CD14-positive monocyte (primary cell): ENCODE measurements at regions not wholly inside any gene's neighbourhood (a gene's known extent, or its start where the extent isn't known, plus 50 kb on each side); places are given as distances from the start of the nearest gene placed in this dataset.

Source experiments
- DNase-seq, 3 donors: peaks; one replicate each; pipeline ENCODE4 v3.0.0-alpha.2; 2011 to 2022
- H2AFZ ChIP-seq: 2 replicates; pipeline ENCODE4 v1.6.0; 2012; ENCODE audit warnings: mild to moderate bottlenecking, low read depth, low read length, inconsistent platforms; ENCODE audit not compliant: insufficient read depth, poor library complexity, severe bottlenecking
- H3K27ac ChIP-seq, 2 donors: 1 replicate in 1 of 2; 2 replicates in 1 of 2; pipeline ENCODE4 v1.5.1; 2012 to 2013; ENCODE audit warnings: low read length in 2 of 2, control low read depth in 1 of 2, inconsistent platforms in 1 of 2, low read depth in 1 of 2, mild to moderate bottlenecking in 1 of 2
- H3K27me3 ChIP-seq, 2 donors: one replicate each; pipeline versions ENCODE4 v1.6.0 to v1.6.1; 2011 to 2013; ENCODE audit warnings: low read length in 2 of 2; ENCODE audit not compliant: control insufficient read depth in 2 of 2, insufficient read depth in 2 of 2
- H3K36me3 ChIP-seq, 2 donors: replicated peaks in 1 of 2; 1 replicate in 1 of 2; 2 replicates in 1 of 2; pipeline versions ENCODE4 v1.5.1 to v1.6.1; 2012 to 2013; ENCODE audit warnings: low read length in 2 of 2, control low read depth in 1 of 2, inconsistent platforms in 1 of 2, mild to moderate bottlenecking in 1 of 2; ENCODE audit not compliant: insufficient read depth in 2 of 2, control insufficient read depth in 1 of 2
- H3K4me1 ChIP-seq, 2 donors: 1 replicate in 1 of 2; 2 replicates in 1 of 2; pipeline versions ENCODE4 v1.5.1 to v1.6.1; 2012 to 2013; ENCODE audit warnings: low read length in 2 of 2, control low read depth in 1 of 2, inconsistent platforms in 1 of 2, mild to moderate bottlenecking in 1 of 2, moderate library complexity in 1 of 2; ENCODE audit not compliant: insufficient read depth in 2 of 2, control insufficient read depth in 1 of 2
- H3K4me2 ChIP-seq: replicated peaks from 2 replicates; pipeline ENCODE3; 2012; ENCODE audit warnings: low read length, moderate library complexity, mild to moderate bottlenecking; ENCODE audit not compliant: poor library complexity, severe bottlenecking; ENCODE audit errors: extremely low read depth
- H3K4me3 ChIP-seq, 3 experiments: fragments of 200-600 bp in 1 of 3; sonication (generic) in 1 of 3; replicated peaks in 1 of 3; 1 replicate in 2 of 3; 2 replicates in 1 of 3; pipeline ENCODE4 v1.5.1; 2011 to 2013; ENCODE audit warnings: low read length in 3 of 3, mild to moderate bottlenecking in 3 of 3, control low read depth in 2 of 3, low read depth in 2 of 3, inconsistent platforms in 1 of 3, moderate library complexity in 1 of 3
- H3K79me2 ChIP-seq: 2 replicates; pipeline ENCODE4 v1.6.0; 2012; ENCODE audit warnings: mild to moderate bottlenecking, control low read depth, inconsistent platforms, low read length, moderate library complexity; ENCODE audit not compliant: insufficient read depth
- H3K9ac ChIP-seq: 2 replicates; pipeline ENCODE4 v1.6.0; 2017; ENCODE audit warnings: low read length, mild to moderate bottlenecking; ENCODE audit not compliant: insufficient read depth, poor library complexity, severe bottlenecking
- H3K9me3 ChIP-seq, 2 donors: replicated peaks in 1 of 2; 1 replicate in 1 of 2; 2 replicates in 1 of 2; pipeline versions ENCODE4 v1.5.1 to v1.6.1; 2012 to 2013; ENCODE audit warnings: low read length in 2 of 2, control low read depth in 1 of 2; ENCODE audit not compliant: control insufficient read depth in 1 of 2, insufficient read depth in 1 of 2
- H4K20me1 ChIP-seq: 2 replicates; pipeline ENCODE4 v1.6.0; 2012; ENCODE audit warnings: mild to moderate bottlenecking, low read length, control low read depth, moderate library complexity; ENCODE audit not compliant: insufficient read depth
- H3K27ac Mint-ChIP-seq, 7 donors: one replicate each; pipeline ENCODE4 v1.8.0; 2020; ENCODE audit warnings: mild to moderate bottlenecking in 7 of 7, mixed read lengths in 7 of 7, moderate library complexity in 6 of 7, inconsistent platforms in 2 of 7
- H3K27me3 Mint-ChIP-seq, 3 donors: one replicate each; pipeline ENCODE4 v1.8.0; 2021 to 2022; ENCODE audit warnings: low read depth in 3 of 3, mild to moderate bottlenecking in 3 of 3, mixed read lengths in 3 of 3, moderate library complexity in 3 of 3, inconsistent platforms in 1 of 3
- H3K36me3 Mint-ChIP-seq, 2 donors: one replicate each; pipeline ENCODE4 v1.8.0; 2020; ENCODE audit warnings: mixed read lengths in 2 of 2, inconsistent platforms in 1 of 2, mild to moderate bottlenecking in 1 of 2
- H3K4me1 Mint-ChIP-seq: one replicate; pipeline ENCODE4 v1.8.0; 2020; ENCODE audit warnings: mild to moderate bottlenecking, mixed read lengths
- H3K4me3 Mint-ChIP-seq, 2 donors: one replicate each; pipeline ENCODE4 v1.8.0; 2020; ENCODE audit warnings: mild to moderate bottlenecking in 2 of 2, mixed read lengths in 2 of 2, moderate library complexity in 1 of 2
- H3K9me3 Mint-ChIP-seq, 7 donors: one replicate each; pipeline ENCODE4 v1.8.0; 2020 to 2022; ENCODE audit warnings: mixed read lengths in 7 of 7, mild to moderate bottlenecking in 6 of 7, moderate library complexity in 6 of 7, inconsistent platforms in 2 of 7
- CTCF ChIP-seq: fragments of 200-600 bp; IDR thresholded peaks from one replicate; pipeline ENCODE4 v1.8.0; 2022; ENCODE audit warnings: antibody characterized with exemption, mild to moderate bottlenecking
- WGBS: methylation state at CpG from one replicate; pipeline ENCODE4 v1.1.5; 2013; ENCODE audit warnings: missing lambda C conversion rate; ENCODE audit not compliant: insufficient coverage; 5-methylcytosine and 5-hydroxymethylcytosine counted together
- intact Hi-C, 2 donors: fragments of 100-400 bp; cut with micrococcal nuclease; formaldehyde crosslinking; loops; one replicate each; pipeline versions ENCODE4 v1.15.0 to v1.15.1; 2023

DNA sequence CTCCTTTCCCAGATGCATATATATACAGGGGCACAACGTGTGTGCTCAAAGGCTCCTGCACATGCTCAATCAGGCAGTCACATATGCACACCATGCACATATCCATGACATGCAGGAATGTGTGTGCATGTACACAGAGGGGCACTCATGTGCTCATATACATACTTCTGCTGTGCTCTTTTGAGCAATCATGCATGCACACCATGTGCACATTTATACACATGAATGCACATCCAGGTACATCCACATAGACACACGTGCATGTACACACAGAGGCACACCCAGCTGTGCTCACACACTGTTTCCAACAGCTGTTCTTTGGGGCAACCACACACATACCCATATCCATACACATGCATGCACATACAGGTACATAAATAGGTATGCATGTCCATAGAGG is 165.3 kb downstream of the SALL1 start:
- H3K4me3 ChIP-seq = no peak overlapping the region
- WGBS = 71% methylated on average over 1 of the region's 2 CpGs
- no peaks in the 10 kb centered on the region for H3K9me3 ChIP-seq
- H2AFZ ChIP-seq = no peak overlapping the region
- TF ChIP-seq CTCF = no peak
- H3K27me3 Mint-ChIP-seq = peaks cover 1 to 6% (median 2%) of the 10 kb centered on the region in 3 donors
- H3K27ac Mint-ChIP-seq = no peak overlapping the region
- H3K36me3 Mint-ChIP-seq = no peaks in the 10 kb centered on the region
- no peak overlapping the region for H3K4me3 Mint-ChIP-seq
- intact Hi-C loops = no loop called here
- H3K4me1 ChIP-seq = no peaks in the 10 kb centered on the region
- DNase-seq = no peak
- no peak overlapping the region for H3K27ac ChIP-seq
- H3K9me3 Mint-ChIP-seq = peaks cover 1 to 11% (median 4%) of the 10 kb centered on the region in 7 donors
- no peaks in the 10 kb centered on the region for H3K27me3 ChIP-seq
- peaks cover 3% of the 10 kb centered on the region for H3K4me1 Mint-ChIP-seq
- no peaks in the 10 kb centered on the region for H4K20me1 ChIP-seq
- H3K79me2 ChIP-seq = no peaks in the 10 kb centered on the region
- no peak overlapping the region for H3K4me2 ChIP-seq
- H3K9ac ChIP-seq = no peak overlapping the region
- no peaks in the 10 kb centered on the region for H3K36me3 ChIP-seq

DNA sequence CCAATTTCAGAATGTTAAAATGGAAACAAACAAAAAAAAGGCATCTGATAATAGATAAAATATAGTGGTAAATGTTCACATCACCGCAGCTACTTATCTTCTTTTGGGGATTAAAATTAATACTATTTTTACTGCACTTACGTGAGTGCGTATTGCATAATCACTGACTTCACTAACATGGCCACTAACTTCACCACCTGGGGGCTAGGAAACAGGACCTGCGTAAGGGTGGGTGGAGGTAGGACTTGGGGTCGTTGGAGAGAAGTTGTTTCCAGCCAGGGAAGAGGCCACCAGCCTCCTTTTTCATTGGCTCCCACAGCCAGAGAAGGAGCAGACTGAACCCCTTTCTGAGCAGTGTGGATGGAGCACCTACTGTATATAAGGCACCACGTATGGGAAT is 166.4 kb downstream of the SALL1 start:
- peaks cover 3% of the 10 kb centered on the region for H3K4me1 Mint-ChIP-seq
- TF ChIP-seq CTCF = no peak
- H3K27me3 ChIP-seq = no peaks in the 10 kb centered on the region
- H3K27ac Mint-ChIP-seq = no peak overlapping the region
- H3K4me2 ChIP-seq = no peak overlapping the region
- intact Hi-C loops = no loop called here
- H3K79me2 ChIP-seq = no peaks in the 10 kb centered on the region
- no peak overlapping the region for H3K9ac ChIP-seq
- no peak overlapping the region for H3K4me3 Mint-ChIP-seq
- H3K9me3 Mint-ChIP-seq = peaks cover 0 to 9% (median 4%) of the 10 kb centered on the region in 7 donors
- no peaks in the 10 kb centered on the region for H3K36me3 ChIP-seq
- H2AFZ ChIP-seq = no peak overlapping the region
- H4K20me1 ChIP-seq = no peaks in the 10 kb centered on the region
- peaks cover 1 to 4% (median 2%) of the 10 kb centered on the region in 3 donors for H3K27me3 Mint-ChIP-seq
- WGBS = 48% methylated on average over 2 of the region's 6 CpGs
- no peak for DNase-seq
- no peak overlapping the region for H3K4me3 ChIP-seq
- H3K4me1 ChIP-seq = no peaks in the 10 kb centered on the region
- H3K36me3 Mint-ChIP-seq = no peaks in the 10 kb centered on the region
- H3K9me3 ChIP-seq = no peaks in the 10 kb centered on the region
- H3K27ac ChIP-seq = no peak overlapping the region
